ENCODE measurements at regions not wholly inside any gene's neighbourhood (a gene's known extent, or its start where the extent isn't known, plus 50 kb on each side); places are given as distances from the start of the nearest gene placed in this dataset.

GRCh38 chr2:84257831-84258230 lies 201.2 kb downstream of the SUCLG1 start:
- no peak for TF ChIP-seq EZH2 (IDR thresholded peaks at IDR 0.05; ENCODE audit: insufficient read depth, poor library complexity, severe bottlenecking)
- TF ChIP-seq EZH2phosphoT487 (IDR thresholded peaks at IDR 0.05; ENCODE audit: insufficient read depth, low read depth), result no peak

All from GM23248 (cell line).